Ammon's horn (tissue), 1 donor: ENCODE measurements at regions not wholly inside any gene's neighbourhood (a gene's known extent, or its start where the extent isn't known, plus 50 kb on each side); places are given as distances from the start of the nearest gene placed in this dataset.
A peak's percentile ranks its signal among the peaks of the same experiment; 100 is the strongest.

Experiments
- DNase-seq: peaks from one replicate; pipeline ENCODE4 v3.0.0-alpha.2; 2016; ENCODE audit warnings: low spot score

GRCh38 chr13:59112221-59112718 is 1051.5 kb downstream of the DIAPH3 start:
- peak; percentile 86 for DNase-seq

GRCh38 chr13:59119475-59119874 is 1044.3 kb downstream of the DIAPH3 start:
- DNase-seq = no peak

GRCh38 chr13:59120297-59120843 is 1043.4 kb downstream of the DIAPH3 start:
- no peak for DNase-seq

GRCh38 chr13:59121507-59121906 is 1042.2 kb downstream of the DIAPH3 start:
- no peak for DNase-seq

- DNase-seq = no peak
Observed at GRCh38 chr13:59126474-59126873, 1037.3 kb downstream of the DIAPH3 start.

GRCh38 chr13:59133903-59134302 is 1029.8 kb downstream of the DIAPH3 start:
- no peak for DNase-seq

GRCh38 chr13:59144700-59145099 is 1019.0 kb downstream of the DIAPH3 start:
- no peak for DNase-seq

GRCh38 chr13:59145381-59145780 is 1018.3 kb downstream of the DIAPH3 start:
- no peak for DNase-seq

GRCh38 chr13:59157181-59157580 is 1006.5 kb downstream of the DIAPH3 start:
- DNase-seq = no peak

GRCh38 chr13:59166174-59166573 is 997.6 kb downstream of the DIAPH3 start:
- no peak for DNase-seq

GRCh38 chr13:59172076-59172475 is 991.7 kb downstream of the DIAPH3 start:
- no peak for DNase-seq

- no peak for DNase-seq
Observed at GRCh38 chr13:59176775-59177174, 987.0 kb downstream of the DIAPH3 start.

- no peak for DNase-seq
Observed at GRCh38 chr13:59178344-59178743, 985.4 kb downstream of the DIAPH3 start.

GRCh38 chr13:59182241-59182640 is 981.5 kb downstream of the DIAPH3 start:
- no peak for DNase-seq

- no peak for DNase-seq
Observed at GRCh38 chr13:59197397-59197796, 966.3 kb downstream of the DIAPH3 start.

- DNase-seq = no peak
Observed at GRCh38 chr13:59201841-59202240, 961.9 kb downstream of the DIAPH3 start.

- no peak for DNase-seq
Observed at GRCh38 chr13:59203855-59204254, 959.9 kb downstream of the DIAPH3 start.

- DNase-seq = no peak
Observed at GRCh38 chr13:59205501-59205900, 958.2 kb downstream of the DIAPH3 start.

- DNase-seq = no peak
Observed at GRCh38 chr13:59208405-59209195, 955.1 kb downstream of the DIAPH3 start.

- DNase-seq = no peak
Observed at GRCh38 chr13:59210543-59210942, 953.2 kb downstream of the DIAPH3 start.

GRCh38 chr13:59211606-59212005 is 952.1 kb downstream of the DIAPH3 start:
- no peak for DNase-seq

- DNase-seq = no peak
Observed at GRCh38 chr13:59229401-59229800, 934.3 kb downstream of the DIAPH3 start.

GRCh38 chr13:59229861-59230260 is 933.9 kb downstream of the DIAPH3 start:
- DNase-seq = no peak
